ENCODE measurements at regions not wholly inside any gene's neighbourhood (a gene's known extent, or its start where the extent isn't known, plus 50 kb on each side); places are given as distances from the start of the nearest gene placed in this dataset.

- no peak for TF ChIP-seq CTCF (IDR thresholded peaks at IDR 0.05; ENCODE audit: low read depth, low read length, poor library complexity, severe bottlenecking)
- no peak for TF ChIP-seq EZH2phosphoT487 (IDR thresholded peaks at IDR 0.05; ENCODE audit: borderline replicate concordance, low read length)
Measured at GRCh38 chr4:126758493-126758892, 874.3 kb upstream of the INTU start.
